GM12892 (cell line): ENCODE measurements at regions not wholly inside any gene's neighbourhood (a gene's known extent, or its start where the extent isn't known, plus 50 kb on each side); places are given as distances from the start of the nearest gene placed in this dataset.

ENCODE experiments used
- POLR2A ChIP-seq: IDR thresholded peaks from 2 replicates; pipeline ENCODE4 v1.6.1; 2011; ENCODE audit warnings: low read depth, low read length, control low read depth
- POLR2AphosphoS5 ChIP-seq: IDR thresholded peaks from 2 replicates; pipeline ENCODE4 v1.6.1; 2011; ENCODE audit warnings: low read depth, low read length, control low read depth

GRCh38 chr11:90783111-90783510 lies 560.3 kb upstream of the CHORDC1 start:
- no peak for TF ChIP-seq POLR2A
- TF ChIP-seq POLR2AphosphoS5: no peak
